HEK293 (cell line): ENCODE measurements at regions not wholly inside any gene's neighbourhood (a gene's known extent, or its start where the extent isn't known, plus 50 kb on each side); places are given as distances from the start of the nearest gene placed in this dataset.

Source experiments
- CTCF ChIA-PET: fragments of 350-600 bp; formaldehyde crosslinking; extraction: SDS; loops from one replicate; lab custom pipeline; 2021; ENCODE audit warnings: antibody characterized with exemption; lab: Yijun Ruan, JAX
- POLR2A ChIA-PET: fragments of 300-600 bp; formaldehyde crosslinking; extraction: SDS; loops from one replicate; lab custom pipeline; 2020; ENCODE audit warnings: antibody characterized with exemption, inconsistent platforms; lab: Yijun Ruan, JAX
- H3K27ac ChIP-seq: fragments of 200-500 bp; sonication (Bioruptor generic); 2 replicates; pipeline ENCODE4 v1.5.1; 2014; ENCODE audit warnings: low read depth, low read length, control low read depth, inconsistent platforms; ENCODE audit errors: extremely low read depth
- H3K36me3 ChIP-seq, 2 experiments: fragments of 200-500 bp in 1 of 2; sonication (Bioruptor generic) in 1 of 2; 1 replicate in 1 of 2; 2 replicates in 1 of 2; pipeline ENCODE4 v1.5.1; 2014 to 2017; ENCODE audit warnings: inconsistent platforms in 2 of 2, low read length in 2 of 2; ENCODE audit not compliant: control insufficient read depth in 2 of 2, insufficient read depth in 1 of 2
- H3K4me1 ChIP-seq: fragments of 200-500 bp; sonication (Bioruptor generic); 2 replicates; pipeline ENCODE4 v1.5.1; 2014; ENCODE audit warnings: mild to moderate bottlenecking, low read length, inconsistent platforms; ENCODE audit not compliant: control insufficient read depth, insufficient read depth
- H3K4me3 ChIP-seq: 2 replicates; pipeline ENCODE4 v1.5.1; 2011; ENCODE audit warnings: low read depth, mild to moderate bottlenecking, control low read depth, low read length, moderate library complexity
- H3K9me3 ChIP-seq: fragments of 200-500 bp; sonication (Bioruptor generic); 2 replicates; pipeline ENCODE4 v1.5.1; 2014; ENCODE audit warnings: low read depth, low read length, inconsistent platforms; ENCODE audit not compliant: control insufficient read depth, insufficient read depth
- GLI2 ChIP-seq: fragments of 450-650 bp; formaldehyde crosslinking; IDR thresholded peaks from 2 replicates; pipeline ENCODE4; 2017; ENCODE audit warnings: missing biosample characterization, missing genetic modification characterization, low read depth, borderline replicate concordance
- GLIS1 ChIP-seq: fragments of 450-650 bp; formaldehyde crosslinking; IDR thresholded peaks from 2 replicates; pipeline ENCODE4 v1.5.1; 2016; ENCODE audit warnings: missing biosample characterization, missing genetic modification characterization
- HOXD13 ChIP-seq: sonication (generic); formaldehyde crosslinking; IDR thresholded peaks from 2 replicates; pipeline ENCODE4 v1.8.0; 2022; ENCODE audit warnings: missing genetic modification reagents, borderline replicate concordance
- KLF1 ChIP-seq: fragments of 450-650 bp; formaldehyde crosslinking; IDR thresholded peaks from 2 replicates; pipeline ENCODE4 v1.5.1; 2016; ENCODE audit warnings: missing biosample characterization, missing genetic modification characterization
- KLF7 ChIP-seq: fragments of 450-650 bp; formaldehyde crosslinking; IDR thresholded peaks from 2 replicates; pipeline ENCODE4 v1.5.1; 2016; ENCODE audit warnings: missing biosample characterization, missing genetic modification characterization, borderline replicate concordance
- KLF8 ChIP-seq: fragments of 450-650 bp; formaldehyde crosslinking; IDR thresholded peaks from 2 replicates; pipeline ENCODE4 v1.5.1; 2016; ENCODE audit warnings: missing biosample characterization, missing genetic modification characterization
- RBAK ChIP-seq: fragments of 450-650 bp; formaldehyde crosslinking; IDR thresholded peaks from 2 replicates; pipeline ENCODE4 v1.5.1; 2016; ENCODE audit warnings: missing biosample characterization, missing genetic modification characterization
- TSHZ1 ChIP-seq: fragments of 450-650 bp; formaldehyde crosslinking; IDR thresholded peaks from 2 replicates; pipeline ENCODE4 v1.5.1; 2016; ENCODE audit warnings: missing biosample characterization, missing genetic modification characterization, borderline replicate concordance
- YY1 ChIP-seq: fragments of 450-650 bp; formaldehyde crosslinking; IDR thresholded peaks from 2 replicates; pipeline ENCODE4 v1.5.1; 2018; ENCODE audit warnings: missing biosample characterization, missing genetic modification characterization
- ZNF140 ChIP-seq: fragments of 450-650 bp; formaldehyde crosslinking; IDR thresholded peaks from 2 replicates; pipeline ENCODE4 v1.5.1; 2016; ENCODE audit warnings: missing biosample characterization, missing genetic modification characterization
- ZNF148 ChIP-seq: fragments of 450-650 bp; formaldehyde crosslinking; IDR thresholded peaks from 2 replicates; pipeline ENCODE4 v1.5.0; 2017; ENCODE audit warnings: missing biosample characterization, missing genetic modification characterization, borderline replicate concordance
- ZNF23 ChIP-seq: fragments of 450-650 bp; formaldehyde crosslinking; IDR thresholded peaks from 2 replicates; pipeline ENCODE4 v1.5.1; 2016; ENCODE audit warnings: missing biosample characterization, missing genetic modification characterization, borderline replicate concordance
- ZNF248 ChIP-seq: fragments of 450-650 bp; formaldehyde crosslinking; IDR thresholded peaks from 2 replicates; pipeline ENCODE4 v1.5.1; 2017; ENCODE audit warnings: missing biosample characterization, missing genetic modification characterization
- ZNF521 ChIP-seq: fragments of 450-650 bp; formaldehyde crosslinking; IDR thresholded peaks from 2 replicates; pipeline ENCODE4 v1.5.1; 2017; ENCODE audit warnings: missing biosample characterization, mild to moderate bottlenecking, missing genetic modification characterization
- ZNF639 ChIP-seq: fragments of 450-650 bp; formaldehyde crosslinking; IDR thresholded peaks from 2 replicates; pipeline ENCODE4 v1.5.1; 2016; ENCODE audit warnings: missing biosample characterization, missing genetic modification characterization
- ZNF645 ChIP-seq: fragments of 450-650 bp; formaldehyde crosslinking; IDR thresholded peaks from 2 replicates; pipeline ENCODE4; 2016; ENCODE audit warnings: missing biosample characterization, missing genetic modification characterization
- ZSCAN5A ChIP-seq: fragments of 450-650 bp; formaldehyde crosslinking; IDR thresholded peaks from 2 replicates; pipeline ENCODE4 v1.5.1; 2016; ENCODE audit warnings: missing biosample characterization, missing genetic modification characterization

GRCh38 chr3:72134989-72135451 is 350.1 kb upstream of the PROK2 start:
- no peaks in the 10 kb centered on the region for H3K9me3 ChIP-seq
- ChIA-PET CTCF (no interaction called here), POLR2A (no interaction called here)
- TF ChIP-seq KLF1 (tag by site-specific recombination), result no peak
- no peaks in the 10 kb centered on the region for H3K36me3 ChIP-seq
- H3K27ac ChIP-seq, result no peak overlapping the region
- H3K4me3 ChIP-seq, result no peak overlapping the region
- no peaks in the 10 kb centered on the region for H3K4me1 ChIP-seq

GRCh38 chr3:72133329-72134011 is 348.5 kb upstream of the PROK2 start:
- TF ChIP-seq GLI2 (tag by site-specific recombination), result no peak
- TF ChIP-seq ZSCAN5A (tag by site-specific recombination), result no peak
- TF ChIP-seq ZNF148 (tag by site-specific recombination), result no peak
- TF ChIP-seq KLF8 (tag by site-specific recombination), result no peak
- no peak for TF ChIP-seq ZNF645 (tag by site-specific recombination)
- TF ChIP-seq ZNF140 (tag by site-specific recombination), result no peak
- no peak for TF ChIP-seq KLF7 (tag by site-specific recombination)
- TF ChIP-seq ZNF23 (tag by site-specific recombination), result no peak
- TF ChIP-seq YY1 (tag by site-specific recombination), result no peak
- TF ChIP-seq TSHZ1 (tag by site-specific recombination), result no peak
- no peak for TF ChIP-seq ZNF639 (tag by site-specific recombination)
- no peak for TF ChIP-seq HOXD13 (CRISPR knock-in tag)
- no peak for TF ChIP-seq GLIS1 (tag by site-specific recombination)
- no peak for TF ChIP-seq ZNF248 (tag by site-specific recombination)
- TF ChIP-seq ZNF521 (tag by site-specific recombination), result no peak
- no peak for TF ChIP-seq RBAK (tag by site-specific recombination)
- H3K4me1 ChIP-seq, result no peaks in the 10 kb centered on the region
- H3K4me3 ChIP-seq, result no peak overlapping the region
- H3K27ac ChIP-seq, result no peak overlapping the region
- H3K9me3 ChIP-seq, result no peaks in the 10 kb centered on the region
- ChIA-PET CTCF (interaction anchor here (0.6 to 0.9 kb wide), 2 partner anchors 9 to 98 kb away, joined by 3 to 5 read pairs; no protein-coding TSS in a partner anchor), POLR2A (no interaction called here)
- no peaks in the 10 kb centered on the region for H3K36me3 ChIP-seq
